GM23338 (cell line): ENCODE measurements at regions not wholly inside any gene's neighbourhood (a gene's known extent, or its start where the extent isn't known, plus 50 kb on each side); places are given as distances from the start of the nearest gene placed in this dataset.

Source experiments
- ATAC-seq: fragments of 200-7000 bp; cut with Tn5 transposase; 3 replicates; pipeline ENCODE4 v1.9.1; 2020
- DNase-seq: peaks from one replicate; pipeline ENCODE4 v3.0.0-alpha.2; 2015; ENCODE audit warnings: low spot score
- H2AFZ ChIP-seq: fragments of 200-600 bp; sonication (generic); 2 replicates; pipeline ENCODE4 v1.8.0; 2016; ENCODE audit warnings: antibody characterized with exemption, mild to moderate bottlenecking, moderate library complexity
- H3F3A ChIP-seq: fragments of 200-600 bp; sonication (generic); replicated peaks from 2 replicates; pipeline ENCODE4 v1.8.0; 2017; ENCODE audit warnings: antibody characterized with exemption, mixed run types, low read depth
- H3K27ac ChIP-seq: fragments of 200-600 bp; sonication (generic); 2 replicates; pipeline ENCODE4 v1.6.1; 2016; ENCODE audit warnings: low read depth
- H3K27me3 ChIP-seq: fragments of 200-600 bp; sonication (generic); 2 replicates; pipeline ENCODE4 v1.8.0; 2016; ENCODE audit warnings: mild to moderate bottlenecking, mixed run types, moderate library complexity; ENCODE audit not compliant: insufficient read depth
- H3K36me3 ChIP-seq: fragments of 200-600 bp; sonication (generic); 2 replicates; pipeline ENCODE4 v1.8.0; 2016; ENCODE audit warnings: mild to moderate bottlenecking; ENCODE audit not compliant: insufficient read depth
- H3K4me1 ChIP-seq: fragments of 200-600 bp; sonication (generic); 2 replicates; pipeline ENCODE4 v1.8.0; 2016; ENCODE audit warnings: mild to moderate bottlenecking, moderate library complexity; ENCODE audit not compliant: insufficient read depth
- H3K4me2 ChIP-seq: fragments of 200-600 bp; sonication (generic); 2 replicates; pipeline ENCODE4 v1.7.1; 2017; ENCODE audit warnings: mixed run types
- H3K4me3 ChIP-seq: fragments of 200-600 bp; sonication (generic); 2 replicates; pipeline ENCODE4 v1.6.1; 2016; ENCODE audit warnings: mixed run types
- H3K79me2 ChIP-seq: fragments of 200-600 bp; sonication (generic); replicated peaks from 2 replicates; pipeline ENCODE4 v1.8.0; 2017; ENCODE audit warnings: mild to moderate bottlenecking; ENCODE audit not compliant: insufficient read depth
- H3K9me2 ChIP-seq: fragments of 200-600 bp; sonication (generic); 2 replicates; pipeline ENCODE4 v1.8.0; 2017; ENCODE audit not compliant: insufficient read depth
- H4K20me1 ChIP-seq: fragments of 200-600 bp; sonication (generic); replicated peaks from 2 replicates; pipeline ENCODE4 v1.8.0; 2017; ENCODE audit warnings: mild to moderate bottlenecking; ENCODE audit not compliant: insufficient read depth
- H3K27ac Mint-ChIP-seq: 2 replicates; pipeline ENCODE4 v1.8.0; 2020; ENCODE audit warnings: inconsistent platforms, mild to moderate bottlenecking, moderate library complexity, mixed read lengths
- H3K27me3 Mint-ChIP-seq: 3 replicates; pipeline ENCODE4 v1.8.0; 2022; ENCODE audit warnings: low read depth, mild to moderate bottlenecking, moderate library complexity, mixed read lengths, inconsistent platforms; ENCODE audit not compliant: insufficient read depth, poor library complexity
- H3K36me3 Mint-ChIP-seq: 3 replicates; pipeline ENCODE4 v1.8.0; 2021; ENCODE audit warnings: low read depth, mild to moderate bottlenecking, inconsistent platforms, moderate library complexity, mixed read lengths
- H3K4me1 Mint-ChIP-seq: 3 replicates; pipeline ENCODE4 v1.8.0; 2020; ENCODE audit warnings: mild to moderate bottlenecking, inconsistent platforms, mixed read lengths
- H3K4me3 Mint-ChIP-seq: 3 replicates; pipeline ENCODE4 v1.8.0; 2021; ENCODE audit warnings: moderate library complexity, mild to moderate bottlenecking, inconsistent platforms, mixed read lengths
- H3K9me3 Mint-ChIP-seq: 3 replicates; pipeline ENCODE4 v1.8.0; 2020; ENCODE audit warnings: moderate library complexity, mild to moderate bottlenecking, inconsistent platforms, mixed read lengths
- ETS1 ChIP-seq: IDR thresholded peaks from 2 replicates; pipeline ENCODE4 v1.6.1; 2016; ENCODE audit warnings: antibody characterized with exemption
- NANOG ChIP-seq: IDR thresholded peaks from 2 replicates; pipeline ENCODE4 v1.6.1; 2016; ENCODE audit warnings: antibody characterized with exemption, borderline replicate concordance
- REST ChIP-seq: IDR thresholded peaks from one replicate; pipeline ENCODE4 v1.6.1; 2018; ENCODE audit warnings: antibody characterized with exemption; ENCODE audit not compliant: unreplicated experiment
- ZNF114 ChIP-seq: fragments of 250-450 bp; sonication (Bioruptor Pico); IDR thresholded peaks from 2 replicates; pipeline ENCODE4 v1.5.0; 2020; ENCODE audit warnings: mild to moderate bottlenecking, moderate library complexity
- ZNF331 ChIP-seq: fragments of 250-450 bp; sonication (Bioruptor Pico); IDR thresholded peaks from 2 replicates; pipeline ENCODE4 v1.5.0; 2020; ENCODE audit warnings: low read depth, mild to moderate bottlenecking, moderate library complexity

GRCh38 chr1:58338081-58338480 is 208.4 kb downstream of the OMA1 start (continued):
- TF ChIP-seq REST = no peak

- Histone ChIP-seq H3K4me2 (no peak overlapping the region), H3K79me2 (no peaks in the 10 kb centered on the region), H3K4me1 (no peaks in the 10 kb centered on the region), H3K27ac (no peak overlapping the region), H3K4me3 (no peak overlapping the region), H2AFZ (no peak overlapping the region), H3F3A (no peaks in the 10 kb centered on the region), H3K9me2 (peaks cover 4% of the 10 kb centered on the region; the same call in 1 of the 2 replicates), H3K27me3 (no peaks in the 10 kb centered on the region), H3K36me3 (no peaks in the 10 kb centered on the region), H4K20me1 (no peaks in the 10 kb centered on the region; the same call in 1 of the 2 replicates)
- H3K4me3 Mint-ChIP-seq = no peak overlapping the region
- H3K4me1 Mint-ChIP-seq = no peaks in the 10 kb centered on the region; the same call in 2 of the 3 replicates
- no peaks in the 10 kb centered on the region for H3K9me3 Mint-ChIP-seq
- ATAC-seq (no peak), DNase-seq (no peak)
- peaks cover 3% of the 10 kb centered on the region for H3K27me3 Mint-ChIP-seq
- H3K36me3 Mint-ChIP-seq = no peaks in the 10 kb centered on the region
- TF ChIP-seq ETS1 (no peak), NANOG (no peak), ZNF331 (CRISPR knock-in tag) (no peak)
- H3K27ac Mint-ChIP-seq = no peak overlapping the region
Measured at GRCh38 chr1:58333511-58333910, 213.0 kb downstream of the OMA1 start.

GRCh38 chr1:58331156-58331555 is 215.4 kb downstream of the OMA1 start:
- no peak overlapping the region for H3K27ac ChIP-seq
- H3K36me3 Mint-ChIP-seq = no peaks in the 10 kb centered on the region
- no peak overlapping the region for H3K4me2 ChIP-seq
- no peak overlapping the region for H3K4me3 Mint-ChIP-seq
- no peaks in the 10 kb centered on the region for H3K4me1 ChIP-seq
- H3K9me3 Mint-ChIP-seq = no peaks in the 10 kb centered on the region
- H3K27me3 ChIP-seq = no peaks in the 10 kb centered on the region
- ATAC-seq (no peak), DNase-seq (no peak)
- no peaks in the 10 kb centered on the region for H3F3A ChIP-seq
- no peak overlapping the region for H3K4me3 ChIP-seq
- no peak overlapping the region for H3K27ac Mint-ChIP-seq
- no peak for TF ChIP-seq ZNF114 (CRISPR knock-in tag)
- H4K20me1 ChIP-seq = no peaks in the 10 kb centered on the region
- peak overlapping the region; percentile 15; the same call in 1 of the 2 replicates for H2AFZ ChIP-seq
- peaks cover 4% of the 10 kb centered on the region; the same call in 1 of the 2 replicates for H3K9me2 ChIP-seq
- H3K4me1 Mint-ChIP-seq = no peaks in the 10 kb centered on the region; the same call in 2 of the 3 replicates
- H3K27me3 Mint-ChIP-seq = peaks cover 6% of the 10 kb centered on the region
- no peaks in the 10 kb centered on the region for H3K36me3 ChIP-seq
- H3K79me2 ChIP-seq = no peaks in the 10 kb centered on the region
